HG03565 (cell line): ENCODE measurements at regions not wholly inside any gene's neighbourhood (a gene's known extent, or its start where the extent isn't known, plus 50 kb on each side); places are given as distances from the start of the nearest gene placed in this dataset.
A peak's percentile ranks its signal among the peaks of the same experiment; 100 is the strongest.
"Not testable (repeated sequence)": the region's sequence is repeated elsewhere in the genome, so short reads cannot be mapped to it uniquely, and the experiment has no call there.

Experiments
- ATAC-seq: cut with Tn5 transposase; IDR thresholded peaks from one replicate; pipeline ENCODE4 v1.9.1; 2021; ENCODE audit warnings: mild to moderate bottlenecking, moderate library complexity; ENCODE audit not compliant: unreplicated experiment

DNA sequence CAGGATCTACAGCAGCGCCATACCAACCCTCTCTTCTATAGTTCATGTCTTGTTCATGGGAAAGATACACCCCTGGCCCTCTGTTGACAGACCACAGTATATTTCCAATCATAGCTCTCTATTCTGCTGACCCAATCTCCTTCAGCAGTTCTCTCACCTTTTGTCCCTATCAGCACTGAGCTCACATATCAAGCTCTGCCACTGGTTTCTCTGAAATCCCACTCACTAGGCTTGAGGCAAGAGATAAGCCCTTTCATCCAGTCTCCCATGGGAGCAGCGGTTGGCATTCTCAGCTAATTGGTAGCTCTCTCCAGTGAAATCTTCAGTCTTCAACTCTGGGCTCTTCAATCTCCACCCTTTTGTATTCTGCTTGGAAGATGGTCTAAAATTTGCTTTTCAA is 313.4 kb downstream of the GJA1 start:
- no peak for ATAC-seq

DNA sequence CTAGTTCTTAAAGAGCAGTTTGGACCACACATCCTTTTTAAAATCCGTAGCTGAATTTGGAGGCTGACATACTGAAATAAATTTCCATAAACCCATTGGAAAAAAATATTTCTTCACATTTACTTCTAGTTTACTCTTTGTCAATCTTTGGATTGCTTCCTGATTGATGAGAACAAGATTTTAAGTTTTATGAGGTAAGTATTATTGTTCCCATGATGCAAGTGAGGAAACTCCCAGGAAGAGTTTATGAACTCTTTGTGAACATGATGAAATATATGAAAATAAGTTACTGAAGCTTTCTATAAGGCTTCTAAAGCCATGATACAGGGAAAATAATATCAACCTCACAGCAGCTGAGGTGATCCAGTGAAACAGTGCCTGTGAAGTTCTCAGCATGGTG is 320.0 kb downstream of the GJA1 start:
- no peak for ATAC-seq

DNA sequence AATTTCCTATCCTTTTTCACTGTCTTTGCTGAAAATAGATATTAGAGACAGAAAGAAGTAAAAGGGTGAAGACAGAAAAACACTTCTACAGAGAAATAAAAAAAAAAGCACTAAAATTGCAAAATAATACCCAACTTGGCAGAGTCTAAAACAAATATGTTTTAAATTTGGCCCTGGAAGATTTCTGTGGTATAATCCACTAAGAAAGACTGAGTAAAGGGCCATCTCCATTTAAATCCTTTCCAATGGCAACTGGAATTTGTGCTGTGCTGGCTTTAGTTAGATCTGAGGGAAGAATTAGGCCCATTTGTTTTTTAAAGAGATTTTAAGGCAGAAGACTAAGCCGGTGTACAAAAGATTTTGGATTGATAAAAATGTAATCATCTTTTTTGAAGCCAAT is 321.2 kb downstream of the GJA1 start:
- ATAC-seq, result no peak

DNA sequence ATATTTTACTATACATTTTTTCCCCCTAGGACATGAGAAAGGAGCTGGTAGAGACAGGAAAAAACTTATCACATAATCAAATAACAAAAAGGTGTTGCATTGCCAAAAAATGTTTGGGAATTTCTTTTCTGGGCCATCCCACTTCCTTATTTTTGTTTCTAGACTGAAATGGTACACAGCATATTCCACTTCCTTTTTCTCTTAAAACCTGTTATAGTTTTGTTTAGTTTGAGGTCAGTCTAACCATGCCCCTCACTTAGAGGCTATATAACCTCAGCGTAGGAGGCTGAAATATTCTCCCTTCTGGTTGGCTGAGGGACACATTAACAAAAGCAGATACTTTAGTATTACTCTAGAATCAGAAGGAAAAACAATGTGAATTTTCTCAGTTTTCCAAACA is 323.9 kb downstream of the GJA1 start:
- ATAC-seq, result no peak

DNA sequence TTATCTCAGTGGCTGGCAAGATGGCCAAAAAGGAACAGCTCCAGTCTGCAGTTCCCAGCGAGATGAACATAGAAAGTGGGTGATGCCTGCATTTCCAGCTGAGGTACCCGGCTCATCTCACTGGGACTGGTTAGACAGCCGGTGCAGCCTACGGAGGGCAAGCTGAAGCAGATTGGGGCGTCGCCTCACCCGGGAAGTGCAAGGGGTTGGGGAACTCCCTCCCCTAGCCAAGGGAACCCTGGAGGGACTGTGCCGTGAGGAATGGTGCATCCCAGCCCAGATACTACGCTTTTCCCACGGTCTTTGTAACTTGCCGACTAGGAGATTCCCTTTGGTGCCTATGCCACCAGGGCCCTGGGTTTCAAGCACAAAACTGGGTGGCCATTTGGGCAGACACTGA is 324.7 kb downstream of the GJA1 start:
- no peak for ATAC-seq

DNA sequence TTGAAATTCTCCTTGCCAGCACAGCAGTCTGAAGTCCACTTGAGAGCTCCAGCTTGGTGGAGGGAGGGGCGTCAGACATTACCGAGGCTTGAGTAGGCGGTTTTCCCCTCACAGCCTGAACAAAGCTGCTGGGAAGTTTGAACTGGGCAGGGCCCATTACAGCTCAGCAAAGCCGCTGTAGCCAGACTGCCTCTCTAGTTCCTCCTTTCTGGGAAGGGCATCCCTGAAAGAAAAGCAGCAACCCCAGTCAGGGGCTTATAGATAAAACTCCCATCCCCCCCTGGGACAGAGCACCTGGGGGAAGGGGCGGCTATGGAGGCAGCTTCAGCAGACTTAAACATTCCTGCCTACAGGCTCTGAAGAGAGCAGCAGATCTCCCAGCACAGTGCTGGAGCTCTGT is 325.3 kb downstream of the GJA1 start:
- ATAC-seq, result no peak

DNA sequence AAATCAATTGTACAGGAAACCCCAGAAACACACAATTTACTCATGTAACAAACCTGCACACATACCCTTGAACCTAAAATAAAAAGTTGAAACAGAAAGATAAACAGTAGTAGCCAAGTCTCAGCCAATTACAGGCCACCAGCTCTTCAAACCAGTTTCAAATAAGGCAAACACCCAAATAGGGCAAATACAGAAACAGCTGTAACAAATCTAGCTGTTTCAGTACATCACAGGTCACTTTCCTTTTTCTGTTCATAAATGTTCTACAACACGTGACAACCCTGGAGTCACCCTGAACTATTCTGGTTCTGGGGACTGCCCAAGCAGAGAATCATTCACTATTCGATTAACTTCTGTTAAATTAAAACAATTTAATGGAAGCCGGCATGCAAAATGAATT is 329.0 kb downstream of the GJA1 start:
- ATAC-seq, result peak; percentile 67

DNA sequence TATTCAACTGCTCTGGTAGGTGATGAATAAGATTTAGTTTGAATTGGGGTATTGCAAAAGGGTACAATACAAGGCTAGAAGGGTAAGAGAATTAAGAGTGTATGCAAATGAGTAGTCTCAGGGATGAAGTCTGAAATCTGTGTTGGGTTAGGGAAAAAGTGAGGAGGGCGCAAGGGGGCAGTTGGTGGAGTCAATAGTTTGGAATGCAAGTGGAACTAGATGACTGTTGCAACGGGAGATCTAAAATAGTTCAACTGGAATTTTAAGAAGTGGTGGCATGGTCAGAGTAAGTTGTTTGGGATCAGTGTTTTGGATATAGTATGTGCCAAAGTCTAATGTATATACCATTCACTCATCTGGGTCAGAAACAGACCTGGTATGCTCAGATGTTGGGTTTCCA is 329.6 kb downstream of the GJA1 start:
- ATAC-seq, result no peak

DNA sequence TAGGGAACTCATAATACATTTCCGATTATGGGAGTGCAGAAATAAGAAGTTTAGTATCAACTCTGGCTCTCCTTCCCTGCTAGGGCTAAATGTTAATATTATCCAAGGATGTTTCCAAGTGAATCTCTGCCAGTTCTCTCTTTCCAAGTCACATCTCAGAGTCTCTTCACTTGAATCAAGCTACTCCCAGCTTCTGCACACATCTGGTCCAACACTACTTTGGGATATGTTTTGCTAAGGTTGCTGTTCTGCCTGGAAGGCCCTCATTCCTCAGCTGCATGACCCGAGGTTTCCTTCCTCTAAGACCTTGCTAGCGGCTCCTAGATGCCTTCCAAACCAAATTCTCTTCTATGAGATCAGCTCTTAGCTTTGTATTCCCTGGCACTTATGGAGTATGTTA is 331.8 kb downstream of the GJA1 start:
- no peak for ATAC-seq

DNA sequence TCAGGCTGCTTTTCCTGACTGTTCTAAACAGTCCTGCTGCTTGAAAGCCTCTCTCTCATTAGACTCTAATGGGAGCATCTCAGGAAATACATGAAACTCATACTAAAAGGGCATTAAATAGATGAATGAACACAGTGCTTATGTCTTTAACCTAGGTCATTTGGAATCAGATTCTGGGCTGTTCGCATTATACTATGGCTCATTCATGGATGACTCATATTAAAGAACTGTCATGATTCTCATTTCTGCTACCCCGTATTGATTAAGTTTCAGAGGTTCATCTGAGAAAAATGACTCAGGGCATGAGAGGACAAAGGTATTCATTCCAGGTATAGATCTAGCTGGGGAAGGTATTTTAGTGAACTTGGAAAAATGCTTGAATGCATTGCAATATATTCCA is 335.5 kb downstream of the GJA1 start:
- ATAC-seq, result peak; percentile 50

DNA sequence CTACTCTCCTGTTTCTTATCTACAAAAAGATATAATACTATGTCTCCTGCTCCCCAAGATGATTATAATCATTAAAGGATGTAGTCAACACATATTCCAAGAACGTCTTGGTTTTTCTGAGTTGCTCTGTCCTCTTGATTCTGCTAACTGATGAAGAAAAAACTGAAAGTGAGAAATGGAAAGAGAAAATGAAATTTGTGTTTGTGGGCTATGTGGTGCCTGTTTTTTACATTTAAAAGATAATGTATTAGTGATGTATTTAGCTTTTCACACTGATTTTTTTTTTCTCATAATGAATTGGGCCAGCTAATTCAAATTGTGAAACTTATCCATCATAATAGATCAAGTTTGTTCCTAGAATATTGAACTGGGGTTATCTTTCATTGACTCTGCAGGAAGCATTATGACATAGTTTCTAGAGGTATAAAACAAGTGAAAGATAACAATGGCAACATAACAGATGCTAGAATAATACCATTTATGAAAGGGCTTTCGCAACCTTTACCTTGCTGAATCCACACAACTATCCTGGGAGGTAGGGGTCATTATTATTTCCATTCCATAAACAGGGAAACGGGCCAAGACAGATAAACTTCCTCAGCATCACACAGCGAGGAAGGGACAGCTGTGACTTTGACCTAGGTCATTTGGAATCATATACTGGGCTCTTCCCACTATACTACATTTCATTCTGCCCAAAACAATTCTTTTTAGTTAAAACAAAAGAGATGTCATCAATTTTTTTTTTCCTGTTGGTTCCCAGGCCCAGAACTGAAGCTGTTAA is 336.7 kb downstream of the GJA1 start:
- ATAC-seq, result peak; percentile 70

DNA sequence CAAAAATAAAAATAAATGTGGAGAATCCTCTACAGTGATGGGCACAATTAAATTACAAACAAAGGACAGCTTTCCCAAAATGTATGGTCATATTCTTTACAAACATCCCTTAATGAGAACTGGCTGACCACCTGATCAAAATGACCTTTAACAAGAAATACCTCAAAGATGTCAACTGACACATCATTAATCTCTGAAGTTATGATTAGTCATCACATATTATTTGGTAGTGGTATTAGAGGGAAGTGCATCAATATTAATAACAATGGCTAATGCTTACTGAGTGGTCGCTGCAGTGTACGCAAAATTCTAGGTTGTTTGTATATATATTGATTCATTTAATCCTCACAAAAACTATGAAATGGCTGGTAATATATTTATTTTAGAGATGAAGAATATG is 340.6 kb downstream of the GJA1 start:
- no peak for ATAC-seq

DNA sequence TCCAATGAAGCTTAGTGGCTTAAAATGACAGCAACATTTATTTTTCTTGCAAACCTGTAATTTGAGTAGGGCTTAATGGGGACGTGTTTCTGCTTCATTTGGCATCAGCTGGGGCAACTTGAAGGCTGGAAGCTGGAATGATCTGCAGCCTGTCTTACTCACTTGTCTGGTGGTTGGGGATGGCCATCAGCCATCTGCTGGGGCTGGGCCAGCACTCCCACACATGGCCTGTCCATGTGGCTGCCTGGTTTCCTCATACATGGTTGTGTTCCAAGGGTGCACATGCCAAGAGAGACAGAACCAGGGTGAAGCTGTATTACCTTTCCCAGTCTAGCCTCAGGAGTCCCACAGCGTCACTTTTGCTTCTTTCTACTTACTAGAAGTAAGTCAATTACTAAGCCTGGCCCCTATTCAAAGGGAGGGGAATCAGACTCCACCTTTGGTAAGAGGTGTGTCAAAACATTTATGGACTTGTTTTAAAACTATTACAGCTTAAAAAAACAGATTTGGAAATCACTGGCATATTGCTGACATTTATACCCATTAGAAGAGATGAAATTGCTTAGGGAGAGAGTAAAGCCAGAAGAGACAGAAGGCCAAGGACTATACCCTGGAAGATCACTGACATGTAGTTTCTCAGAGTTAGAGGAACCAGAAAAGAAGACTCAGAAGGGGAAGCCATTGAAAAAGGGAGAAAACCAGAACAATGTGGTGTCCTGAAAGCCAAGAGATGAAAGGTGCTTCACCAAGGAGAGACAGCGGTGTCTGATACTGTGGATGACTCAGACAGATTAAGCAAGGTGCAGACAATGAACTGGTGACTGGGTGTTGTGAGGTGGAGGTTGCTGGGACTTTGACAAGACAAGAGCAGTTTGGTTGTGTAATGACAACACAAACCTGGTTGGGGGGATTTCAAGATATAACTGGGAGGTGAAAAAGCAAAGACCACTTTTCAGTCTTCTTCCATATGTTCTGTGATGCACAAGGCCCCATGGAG is 345.2 kb downstream of the GJA1 start:
- ATAC-seq, result no peak

DNA sequence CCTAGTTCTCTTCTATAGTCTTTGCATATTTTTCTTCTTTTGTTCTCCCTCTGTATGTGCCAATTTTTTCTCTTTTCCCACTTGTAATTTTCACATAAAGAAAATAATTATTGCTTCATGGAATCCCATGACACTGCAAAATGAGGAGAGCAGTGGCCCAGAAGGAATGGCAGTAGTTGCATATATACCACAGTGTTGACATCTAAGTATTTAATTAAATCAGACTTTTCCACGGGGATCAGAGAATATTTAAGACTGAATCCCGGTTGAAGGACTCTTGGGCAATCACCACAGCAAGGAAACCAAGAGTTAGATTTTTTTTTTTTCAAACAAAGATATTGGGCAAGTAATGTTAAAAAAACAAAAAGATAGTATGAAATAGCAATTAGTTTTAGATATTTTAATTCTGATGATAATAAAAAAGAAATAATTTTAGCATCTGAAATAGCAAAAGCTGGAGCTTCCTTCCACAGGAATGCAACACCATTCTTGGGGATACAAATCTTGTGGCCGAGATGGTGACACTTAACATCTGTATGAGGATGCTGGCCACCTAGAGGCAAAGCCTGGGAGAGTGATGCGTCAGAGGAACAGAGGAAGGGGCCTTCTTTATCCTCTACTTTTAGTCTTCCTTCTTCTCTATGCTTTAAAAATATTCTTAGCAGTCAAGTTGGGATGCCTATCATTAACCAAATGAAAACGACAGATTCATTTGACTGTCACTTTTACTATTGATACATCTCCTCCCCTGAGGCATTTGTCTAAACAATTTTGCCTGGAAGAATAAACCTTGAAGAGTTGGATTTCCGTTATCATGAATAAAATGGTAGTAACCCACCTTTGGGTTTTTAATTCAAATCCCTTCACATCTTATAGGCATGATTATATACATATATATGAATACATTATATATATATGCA is 356.2 kb downstream of the GJA1 start:
- ATAC-seq, result no peak

DNA sequence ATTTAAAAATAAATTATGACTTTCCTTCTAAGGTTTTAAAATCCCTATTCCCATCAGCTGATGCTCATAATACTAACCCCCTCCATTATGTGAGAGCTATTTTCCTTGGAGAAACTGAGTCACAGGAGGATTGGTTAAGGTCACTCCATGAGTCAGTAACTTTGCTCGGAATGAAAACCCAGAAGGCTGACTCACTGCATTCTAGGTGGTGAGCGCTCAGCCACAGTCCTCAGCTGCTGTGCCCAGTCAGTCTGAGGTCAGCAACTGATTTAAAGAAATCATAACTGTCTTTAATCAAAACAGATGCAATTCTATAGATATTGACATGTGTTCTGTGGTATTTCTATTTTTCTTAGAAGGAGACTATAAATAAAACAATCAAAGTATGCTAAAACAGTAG is 359.2 kb downstream of the GJA1 start:
- ATAC-seq, result no peak

DNA sequence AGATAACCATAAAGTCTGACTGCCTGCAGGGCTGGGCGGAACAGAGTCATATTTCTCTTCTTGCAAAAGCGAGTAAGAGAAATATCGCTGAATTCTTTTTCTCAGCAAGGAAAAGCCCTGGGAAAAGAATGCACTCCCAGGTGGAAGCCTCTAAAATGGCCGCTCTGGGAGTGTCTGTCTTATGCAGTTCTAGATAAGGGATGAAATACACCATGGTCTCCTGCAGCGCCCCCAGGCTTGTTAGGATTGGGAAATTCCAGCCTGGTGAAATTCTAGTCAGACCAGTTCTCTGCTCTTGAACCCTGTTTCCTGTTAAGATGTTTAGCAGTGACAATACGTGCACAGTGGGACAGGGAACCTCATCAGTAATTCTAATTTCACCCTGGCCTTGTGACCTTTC is 362.2 kb downstream of the GJA1 start:
- not testable (repeated sequence) for ATAC-seq

DNA sequence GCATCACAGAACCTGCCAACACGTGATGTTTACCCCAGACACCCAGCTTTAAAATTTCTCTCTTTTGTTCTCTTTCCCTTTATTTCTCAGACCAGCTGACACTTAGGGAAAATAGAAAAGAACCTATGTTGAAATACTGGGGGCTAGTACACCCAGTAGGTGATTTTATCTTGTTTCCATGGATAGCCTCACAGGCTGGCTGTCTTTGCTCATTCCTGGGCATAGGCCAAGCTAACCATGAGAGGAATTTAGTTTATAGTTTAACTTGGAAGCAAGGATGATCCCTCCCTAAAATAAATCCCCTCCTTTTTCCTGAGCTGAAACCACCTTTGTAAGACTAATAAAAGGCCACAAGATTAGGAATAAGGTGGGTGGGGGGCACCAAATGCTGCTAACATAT is 362.7 kb downstream of the GJA1 start:
- ATAC-seq, result not testable (repeated sequence)

DNA sequence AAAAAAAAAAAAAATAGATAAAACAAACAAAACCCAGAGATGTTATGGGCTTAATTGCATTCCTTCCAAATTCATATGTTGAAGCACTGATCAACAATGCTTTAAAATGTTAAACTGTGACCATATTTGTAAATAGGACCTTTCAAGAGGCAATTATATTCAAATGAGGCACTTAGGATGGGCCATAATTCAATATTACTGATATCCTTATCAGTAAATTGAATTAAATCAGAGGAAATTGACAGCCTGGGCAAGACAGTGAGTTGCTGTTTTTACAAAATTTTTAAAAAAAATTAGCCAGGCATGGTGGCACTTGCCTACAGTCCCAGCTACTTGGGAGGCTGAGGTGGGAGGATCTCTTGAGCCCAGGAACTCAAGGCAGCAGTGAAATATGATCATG is 364.1 kb downstream of the GJA1 start:
- ATAC-seq, result no peak

DNA sequence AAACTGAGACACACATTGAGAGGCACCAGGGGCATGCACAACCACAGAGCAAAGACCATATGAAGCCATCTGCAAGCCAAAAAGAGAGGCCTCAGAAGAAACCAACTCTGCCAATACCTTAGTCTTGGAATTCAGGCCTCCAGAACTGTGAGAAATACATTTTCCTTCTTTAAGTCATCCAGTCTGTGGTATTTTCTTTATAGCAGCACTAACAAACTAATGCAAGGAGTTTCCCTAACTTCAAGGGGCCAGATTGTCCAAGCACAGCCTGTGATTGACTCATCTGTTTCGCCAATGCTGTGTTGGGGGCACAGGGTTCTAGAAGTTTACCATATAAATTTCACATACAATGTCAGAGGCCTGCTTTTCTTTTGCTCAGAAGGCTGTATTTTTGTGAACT is 364.6 kb downstream of the GJA1 start:
- no peak for ATAC-seq

DNA sequence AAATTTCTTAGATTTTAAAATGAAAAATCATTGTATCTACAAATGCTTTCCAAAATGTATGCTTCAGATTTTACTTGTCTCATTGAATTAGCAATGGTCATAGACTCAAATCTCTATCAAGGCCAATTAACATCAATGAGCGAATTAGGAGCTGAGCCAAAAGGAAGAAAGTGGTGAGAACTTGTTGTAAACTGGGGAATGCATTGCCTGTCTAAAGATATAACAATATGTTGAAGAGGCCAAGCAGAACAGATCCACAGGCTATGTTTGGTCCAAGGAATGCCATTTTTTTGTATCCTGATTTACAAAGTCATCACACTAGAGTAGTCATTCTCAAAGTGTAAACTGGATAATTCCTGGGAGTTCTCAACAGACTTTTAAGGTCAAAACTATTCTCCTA is 370.7 kb downstream of the GJA1 start:
- no peak for ATAC-seq

DNA sequence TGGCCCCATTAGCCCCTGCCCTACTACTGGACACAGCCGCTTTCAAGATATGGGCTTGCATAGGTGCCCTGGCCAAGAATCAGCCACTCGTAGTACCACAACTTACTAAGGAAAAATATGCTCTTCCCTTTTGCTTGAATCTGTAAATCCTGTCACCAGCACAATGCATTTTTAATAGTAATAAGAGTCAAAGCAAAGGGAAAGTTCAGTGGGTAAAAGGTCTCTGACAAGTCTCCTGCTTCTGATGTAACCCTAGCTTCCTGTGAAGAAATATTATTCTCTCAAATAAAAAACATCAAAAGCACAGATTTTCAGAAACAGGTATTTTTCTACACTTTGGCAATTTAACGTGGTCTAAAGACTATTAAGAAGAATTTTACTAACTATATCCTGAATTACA is 373.8 kb downstream of the GJA1 start:
- ATAC-seq, result no peak
